DOHH2 (cell line): ENCODE measurements at regions not wholly inside any gene's neighbourhood (a gene's known extent, or its start where the extent isn't known, plus 50 kb on each side); places are given as distances from the start of the nearest gene placed in this dataset.

Source experiments
- H3F3A ChIP-seq: fragments of 200-600 bp; sonication (generic), shearing (Covaris generic); 2 replicates; pipeline ENCODE4 v1.6.0; 2016; ENCODE audit warnings: antibody characterized with exemption, mild to moderate bottlenecking; ENCODE audit not compliant: control insufficient read depth, insufficient read depth
- H3K27ac ChIP-seq: fragments of 200-600 bp; sonication (generic); 2 replicates; pipeline ENCODE4 v1.5.1; 2014; ENCODE audit warnings: low read depth, mild to moderate bottlenecking, low read length, moderate library complexity
- H3K27me3 ChIP-seq: fragments of 200-600 bp; sonication (generic); 2 replicates; pipeline ENCODE4 v1.6.1; 2014; ENCODE audit warnings: mild to moderate bottlenecking, low read length, mixed read lengths; ENCODE audit not compliant: control insufficient read depth
- H3K36me3 ChIP-seq: fragments of 200-600 bp; sonication (generic); 2 replicates; pipeline ENCODE4 v1.6.1; 2014; ENCODE audit warnings: mild to moderate bottlenecking, low read length, moderate library complexity, mixed read lengths; ENCODE audit not compliant: control insufficient read depth
- H3K4me1 ChIP-seq: fragments of 200-600 bp; sonication (generic); 2 replicates; pipeline ENCODE4 v1.6.1; 2014; ENCODE audit warnings: mild to moderate bottlenecking, low read length, mixed read lengths; ENCODE audit not compliant: control insufficient read depth
- H3K4me2 ChIP-seq: fragments of 200-600 bp; sonication (generic); 2 replicates; pipeline ENCODE4 v1.6.0; 2014; ENCODE audit warnings: mild to moderate bottlenecking, low read length, moderate library complexity
- H3K4me3 ChIP-seq: fragments of 200-600 bp; sonication (generic); 2 replicates; pipeline ENCODE4 v1.5.1; 2014; ENCODE audit warnings: mild to moderate bottlenecking, low read length, mixed read lengths
- H3K79me2 ChIP-seq: fragments of 200-600 bp; sonication (generic); 2 replicates; pipeline ENCODE4 v1.6.1; 2014; ENCODE audit warnings: mild to moderate bottlenecking, low read length, mixed read lengths; ENCODE audit not compliant: control insufficient read depth
- H3K9me2 ChIP-seq: fragments of 200-600 bp; sonication (generic); replicated peaks from 2 replicates; pipeline ENCODE4 v1.6.1; 2014; ENCODE audit warnings: mild to moderate bottlenecking, low read length, mixed read lengths; ENCODE audit not compliant: control insufficient read depth
- H3K9me3 ChIP-seq: fragments of 200-600 bp; sonication (generic); 2 replicates; pipeline ENCODE4 v1.6.1; 2014; ENCODE audit warnings: antibody characterized with exemption, low read length, mixed read lengths; ENCODE audit not compliant: control insufficient read depth, insufficient read depth
- H4K20me1 ChIP-seq: fragments of 200-600 bp; sonication (generic); 2 replicates; pipeline ENCODE4 v1.6.0; 2014; ENCODE audit warnings: low read depth, mild to moderate bottlenecking, antibody characterized with exemption, low read length, moderate library complexity; ENCODE audit not compliant: control insufficient read depth, insufficient read depth
- CTCF ChIP-seq: fragments of 200-600 bp; sonication (generic); IDR thresholded peaks from one replicate; pipeline ENCODE4 v1.5.1; 2014; ENCODE audit warnings: antibody characterized with exemption, mild to moderate bottlenecking, low read depth, low read length; ENCODE audit not compliant: poor library complexity, severe bottlenecking
- EZH2phosphoT487 ChIP-seq: fragments of 200-600 bp; sonication (generic); IDR thresholded peaks from 2 replicates; pipeline ENCODE4 v1.6.1; 2017; ENCODE audit warnings: borderline replicate concordance, mild to moderate bottlenecking, antibody characterized with exemption, low read length, moderate library complexity, mixed read lengths

GRCh38 chr10:123568751-123569150 is 97.4 kb upstream of the GPR26 start:
- no peak overlapping the region for H3K4me2 ChIP-seq
- H3K4me3 ChIP-seq, result no peak overlapping the region
- no peaks in the 10 kb centered on the region for H3K9me2 ChIP-seq
- H3K27ac ChIP-seq, result no peak overlapping the region
- no peaks in the 10 kb centered on the region for H3K4me1 ChIP-seq
- no peak for TF ChIP-seq CTCF
- no peak for TF ChIP-seq EZH2phosphoT487
- H3K36me3 ChIP-seq, result no peaks in the 10 kb centered on the region
- H3K9me3 ChIP-seq, result no peaks in the 10 kb centered on the region
- no peaks in the 10 kb centered on the region for H3K79me2 ChIP-seq
- peaks cover 4% of the 10 kb centered on the region for H3K27me3 ChIP-seq
- no peaks in the 10 kb centered on the region for H3F3A ChIP-seq
- no peaks in the 10 kb centered on the region for H4K20me1 ChIP-seq

GRCh38 chr10:123569436-123570035 is 96.6 kb upstream of the GPR26 start:
- Histone ChIP-seq H3F3A (no peaks in the 10 kb centered on the region), H3K36me3 (no peaks in the 10 kb centered on the region), H3K27me3 (peaks cover 8% of the 10 kb centered on the region), H3K79me2 (no peaks in the 10 kb centered on the region), H4K20me1 (no peaks in the 10 kb centered on the region), H3K4me1 (no peaks in the 10 kb centered on the region), H3K4me2 (no peak overlapping the region), H3K4me3 (no peak overlapping the region), H3K9me2 (no peaks in the 10 kb centered on the region), H3K27ac (no peak overlapping the region), H3K9me3 (no peaks in the 10 kb centered on the region)
- TF ChIP-seq CTCF, result no peak
- no peak for TF ChIP-seq EZH2phosphoT487

GRCh38 chr10:123570051-123570897 is 95.9 kb upstream of the GPR26 start:
- no peaks in the 10 kb centered on the region for H3K9me2 ChIP-seq
- no peak overlapping the region for H3K4me2 ChIP-seq
- no peaks in the 10 kb centered on the region for H3K9me3 ChIP-seq
- H3K27me3 ChIP-seq, result peaks cover 10% of the 10 kb centered on the region
- H3K79me2 ChIP-seq, result no peaks in the 10 kb centered on the region
- TF ChIP-seq CTCF (no peak), EZH2phosphoT487 (no peak)
- H3K4me3 ChIP-seq, result no peak overlapping the region
- H3K4me1 ChIP-seq, result no peaks in the 10 kb centered on the region
- no peaks in the 10 kb centered on the region for H3F3A ChIP-seq
- H3K27ac ChIP-seq, result no peak overlapping the region
- H4K20me1 ChIP-seq, result no peaks in the 10 kb centered on the region
- no peaks in the 10 kb centered on the region for H3K36me3 ChIP-seq
